SK-N-SH (cell line): ENCODE measurements at regions not wholly inside any gene's neighbourhood (a gene's known extent, or its start where the extent isn't known, plus 50 kb on each side); places are given as distances from the start of the nearest gene placed in this dataset.

Experiments
- CTCF ChIA-PET: fragments of 300-600, 350-600 bp; formaldehyde crosslinking; extraction: SDS; loops from one replicate; lab custom pipeline; 2021; lab: Yijun Ruan, JAX
- POLR2A ChIA-PET: fragments of 350-600 bp; sonication (Branson Sonifier 250); formaldehyde crosslinking; extraction: SDS; loops from one replicate; lab custom pipeline; 2020; ENCODE audit warnings: antibody characterized with exemption, inconsistent platforms; lab: Yijun Ruan, JAX
- DNase-seq: peaks from one replicate; pipeline ENCODE4 v3.0.0; 2012
- H2AFZ ChIP-seq: fragments of 200-600 bp; sonication (generic); 2 replicates; pipeline ENCODE4 v1.8.1; 2016; ENCODE audit warnings: antibody characterized with exemption, mild to moderate bottlenecking, low read depth
- H3F3A ChIP-seq: fragments of 200-600 bp; sonication (generic); replicated peaks from 2 replicates; pipeline ENCODE3; 2016; ENCODE audit warnings: antibody characterized with exemption, mild to moderate bottlenecking; ENCODE audit not compliant: insufficient read depth
- H3K27ac ChIP-seq, 2 experiments: fragments of 200-500 bp in 1 of 2; fragments of 200-600 bp in 1 of 2; sonication (Bioruptor generic) in 1 of 2; sonication (generic), shearing (Covaris generic) in 1 of 2; 2 replicates each; pipeline versions ENCODE4 v1.5.1 to v1.6.1; 2014 to 2016; ENCODE audit warnings: low read depth in 2 of 2, inconsistent platforms in 1 of 2, low read length in 1 of 2, mild to moderate bottlenecking in 1 of 2, mixed read lengths in 1 of 2
- H3K27me3 ChIP-seq: fragments of 200-600 bp; sonication (generic), shearing (Covaris generic); 2 replicates; pipeline ENCODE4 v1.6.1; 2016; ENCODE audit warnings: mixed run types; ENCODE audit not compliant: insufficient read depth
- H3K36me3 ChIP-seq, 2 experiments: fragments of 200-500 bp in 1 of 2; fragments of 200-600 bp in 1 of 2; sonication (Bioruptor generic) in 1 of 2; sonication (generic) in 1 of 2; replicated peaks in 1 of 2; 2 replicates each; pipeline versions ENCODE3 to v1.5.1; 2014 to 2016; ENCODE audit warnings: low read length in 1 of 2, mild to moderate bottlenecking in 1 of 2; ENCODE audit not compliant: insufficient read depth in 2 of 2, control insufficient read depth in 1 of 2
- H3K4me1 ChIP-seq, 2 experiments: fragments of 200-500 bp in 1 of 2; fragments of 200-600 bp in 1 of 2; sonication (Bioruptor generic) in 1 of 2; sonication (generic), shearing (Covaris generic) in 1 of 2; 2 replicates each; pipeline versions ENCODE4 v1.5.1 to v1.6.1; 2014 to 2016; ENCODE audit warnings: low read depth in 1 of 2, low read length in 1 of 2, mixed run types in 1 of 2; ENCODE audit not compliant: insufficient read depth in 2 of 2, control insufficient read depth in 1 of 2
- H3K4me2 ChIP-seq: fragments of 200-600 bp; sonication (generic), shearing (Covaris generic); 2 replicates; pipeline ENCODE4 v1.6.1; 2017; ENCODE audit warnings: mixed run types
- H3K4me3 ChIP-seq, 2 experiments: fragments of 200-500 bp in 1 of 2; fragments of 200-600 bp in 1 of 2; sonication (Bioruptor generic) in 1 of 2; sonication (generic), shearing (Covaris generic) in 1 of 2; 2 replicates each; pipeline versions ENCODE4 v1.5.1 to v1.8.1; 2014 to 2016; ENCODE audit warnings: low read depth in 2 of 2, inconsistent platforms in 1 of 2, low read length in 1 of 2, mild to moderate bottlenecking in 1 of 2, mixed read lengths in 1 of 2, moderate library complexity in 1 of 2
- H3K79me2 ChIP-seq: fragments of 200-600 bp; sonication (generic); 2 replicates; pipeline ENCODE4 v1.8.1; 2017; ENCODE audit warnings: mild to moderate bottlenecking; ENCODE audit not compliant: insufficient read depth
- H3K9ac ChIP-seq: fragments of 200-600 bp; sonication (generic); 2 replicates; pipeline ENCODE4 v1.6.1; 2017; ENCODE audit warnings: mixed run types
- H3K9me2 ChIP-seq: fragments of 200-600 bp; sonication (generic); 2 replicates; pipeline ENCODE4 v1.6.1; 2017; ENCODE audit warnings: mixed run types
- H3K9me3 ChIP-seq: fragments of 200-600 bp; sonication (generic); 2 replicates; pipeline ENCODE4 v1.6.1; 2017; ENCODE audit warnings: mixed run types, mild to moderate bottlenecking, moderate library complexity
- H4K20me1 ChIP-seq: fragments of 200-600 bp; sonication (generic); 2 replicates; pipeline ENCODE4 v1.6.1; 2017; ENCODE audit warnings: mild to moderate bottlenecking, mixed run types; ENCODE audit not compliant: insufficient read depth
- CHD2 ChIP-seq: fragments of 150-350 bp; IDR thresholded peaks from 2 replicates; pipeline ENCODE4 v1.6.1; 2018; ENCODE audit warnings: low read length; ENCODE audit not compliant: partially characterized antibody
- CTCF ChIP-seq: fragments of 200-600 bp; sonication (generic); IDR thresholded peaks from 2 replicates; pipeline ENCODE4 v1.6.1; 2017; ENCODE audit warnings: antibody characterized with exemption, mild to moderate bottlenecking, moderate library complexity
- EP300 ChIP-seq, 2 experiments: IDR thresholded peaks; 2 replicates each; pipeline versions ENCODE4 v1.4.0 to v1.6.1; 2012; ENCODE audit warnings: borderline replicate concordance in 1 of 2, low read depth in 1 of 2, low read length in 1 of 2
- FOSL2 ChIP-seq: IDR thresholded peaks from 2 replicates; pipeline ENCODE4 v1.4.0; 2012; ENCODE audit warnings: low read depth, mild to moderate bottlenecking, moderate library complexity, borderline replicate concordance
- GATA2 ChIP-seq: sonication (generic); formaldehyde crosslinking; IDR thresholded peaks from 2 replicates; pipeline ENCODE4 v1.5.0; 2020; ENCODE audit warnings: mild to moderate bottlenecking, missing genetic modification reagents
- IRF3 ChIP-seq: fragments of 150-350 bp; IDR thresholded peaks from 2 replicates; pipeline ENCODE4 v1.6.1; 2016; ENCODE audit warnings: mild to moderate bottlenecking, low read depth, low read length
- JUND ChIP-seq: IDR thresholded peaks from 2 replicates; pipeline ENCODE4 v1.4.0; 2012
- MAX ChIP-seq: IDR thresholded peaks from 2 replicates; pipeline ENCODE4 v1.4.0; 2012; ENCODE audit warnings: low read depth
- MXI1 ChIP-seq: IDR thresholded peaks from 2 replicates; pipeline ENCODE4 v1.6.1; 2012; ENCODE audit warnings: mild to moderate bottlenecking, low read depth, low read length, improper control_type of control experiment
- NRF1 ChIP-seq: IDR thresholded peaks from 2 replicates; pipeline ENCODE4 v1.6.1; 2012; ENCODE audit warnings: low read depth, mild to moderate bottlenecking, low read length
- POLR2AphosphoS5 ChIP-seq: IDR thresholded peaks from 2 replicates; pipeline ENCODE4 v1.6.1; 2012; ENCODE audit warnings: low read depth, low read length
- RAD21 ChIP-seq: IDR thresholded peaks from 2 replicates; pipeline ENCODE4 v1.6.1; 2012; ENCODE audit warnings: mild to moderate bottlenecking, low read length
- RFX5 ChIP-seq: IDR thresholded peaks from 2 replicates; pipeline ENCODE4 v1.6.1; 2012; ENCODE audit warnings: mild to moderate bottlenecking, improper control_type of control experiment, low read length
- SIN3A ChIP-seq: IDR thresholded peaks from 2 replicates; pipeline ENCODE4 v1.6.1; 2012; ENCODE audit warnings: low read depth, mild to moderate bottlenecking, low read length, moderate library complexity, borderline replicate concordance
- SMC3 ChIP-seq: IDR thresholded peaks from 2 replicates; pipeline ENCODE4 v1.6.1; 2012; ENCODE audit warnings: low read depth, low read length, improper control_type of control experiment
- TAF1 ChIP-seq: IDR thresholded peaks from 2 replicates; pipeline ENCODE4 v1.6.1; 2012; ENCODE audit warnings: low read depth, mild to moderate bottlenecking, low read length, moderate library complexity, borderline replicate concordance
- TEAD4 ChIP-seq: IDR thresholded peaks from 2 replicates; pipeline ENCODE4 v1.4.0; 2012; ENCODE audit warnings: mild to moderate bottlenecking, borderline replicate concordance; ENCODE audit not compliant: insufficient read depth
- YY1 ChIP-seq: IDR thresholded peaks from 2 replicates; pipeline ENCODE4 v1.4.0; 2012; ENCODE audit warnings: low read depth, mild to moderate bottlenecking
- ZBTB33 ChIP-seq: IDR thresholded peaks from 2 replicates; pipeline ENCODE4 v1.4.0; 2012; ENCODE audit warnings: low read depth, borderline replicate concordance
- WGBS: methylation state at CpG from one replicate; pipeline ENCODE4 v1.1.6; 2017; ENCODE audit warnings: low lambda C conversion rate; 5-methylcytosine and 5-hydroxymethylcytosine counted together

GRCh38 chr3:103349760-103350159 lies 914.9 kb downstream of the ZPLD1 start:
- H3K79me2 ChIP-seq: no peaks in the 10 kb centered on the region
- DNase-seq: no peak
- no peaks in the 10 kb centered on the region for H3F3A ChIP-seq
- no peak for TF ChIP-seq CHD2
- no peak for TF ChIP-seq GATA2 (CRISPR knock-in tag)
- no peak for TF ChIP-seq ZBTB33
- no peak for TF ChIP-seq RFX5
- no peak for TF ChIP-seq FOSL2
- no peak for TF ChIP-seq EP300 (IDR thresholded peaks at IDR 0.05; ENCODE audit: borderline replicate concordance in 1 of 2, low read depth in 1 of 2, low read length in 1 of 2)
- ChIA-PET CTCF (no interaction called here), POLR2A (no interaction called here)
- H3K4me2 ChIP-seq: no peak overlapping the region
- H3K9ac ChIP-seq: no peak overlapping the region
- H3K36me3 ChIP-seq: no peaks in the 10 kb centered on the region
- no peak overlapping the region for H2AFZ ChIP-seq
- H4K20me1 ChIP-seq: no peaks in the 10 kb centered on the region
- no peaks in the 10 kb centered on the region for H3K9me2 ChIP-seq
- no peak overlapping the region for H3K4me3 ChIP-seq
- H3K4me1 ChIP-seq: no peaks in the 10 kb centered on the region
- H3K27ac ChIP-seq: no peak overlapping the region
- no peaks in the 10 kb centered on the region for H3K27me3 ChIP-seq
- WGBS: 79% methylated on average over 4 of the region's 4 CpGs
- no peaks in the 10 kb centered on the region for H3K9me3 ChIP-seq

GRCh38 chr3:103365467-103365866 lies 930.7 kb downstream of the ZPLD1 start:
- no peak overlapping the region for H2AFZ ChIP-seq
- ChIA-PET POLR2A (no interaction called here), CTCF (no interaction called here)
- H3K9me3 ChIP-seq: no peaks in the 10 kb centered on the region
- H3K9ac ChIP-seq: no peak overlapping the region
- H3K36me3 ChIP-seq: no peaks in the 10 kb centered on the region
- no peak overlapping the region for H3K27ac ChIP-seq
- H3K4me3 ChIP-seq: no peak overlapping the region
- no peaks in the 10 kb centered on the region for H3F3A ChIP-seq
- WGBS: 19% methylated on average over 1 of the region's 1 CpG
- TF ChIP-seq YY1: no peak
- TF ChIP-seq CTCF: no peak
- no peak for TF ChIP-seq MXI1
- TF ChIP-seq TEAD4: no peak
- TF ChIP-seq POLR2AphosphoS5: no peak
- TF ChIP-seq ZBTB33: no peak
- TF ChIP-seq NRF1: no peak
- TF ChIP-seq TAF1: no peak
- TF ChIP-seq SIN3A: no peak
- no peak for TF ChIP-seq IRF3
- TF ChIP-seq RAD21: no peak
- no peak for TF ChIP-seq MAX
- TF ChIP-seq JUND: no peak
- TF ChIP-seq CHD2: no peak
- TF ChIP-seq SMC3: no peak
- H3K4me1 ChIP-seq: no peaks in the 10 kb centered on the region
- no peaks in the 10 kb centered on the region for H4K20me1 ChIP-seq
- H3K79me2 ChIP-seq: no peaks in the 10 kb centered on the region
- H3K27me3 ChIP-seq: no peaks in the 10 kb centered on the region
- no peak overlapping the region for H3K4me2 ChIP-seq
- no peaks in the 10 kb centered on the region for H3K9me2 ChIP-seq
- DNase-seq: no peak
